Fibroblast of skin of abdomen (primary cell): ENCODE measurements at regions not wholly inside any gene's neighbourhood (a gene's known extent, or its start where the extent isn't known, plus 50 kb on each side); places are given as distances from the start of the nearest gene placed in this dataset.

ENCODE experiments used
- DNase-seq: peaks from one replicate; pipeline ENCODE4 v3.0.0-alpha.2; 2013

- no peak for DNase-seq
Observed at GRCh38 chr1:87225171-87225570, 103.5 kb upstream of the LMO4 start.

- DNase-seq = peak; percentile 99
Observed at GRCh38 chr1:87226341-87226760, 102.3 kb upstream of the LMO4 start.

GRCh38 chr1:87227651-87228050, 101.0 kb upstream of the LMO4 start:
- no peak for DNase-seq

- DNase-seq = no peak
Observed at GRCh38 chr1:87230501-87230900, 98.2 kb upstream of the LMO4 start.

GRCh38 chr1:87231703-87232367, 96.8 kb upstream of the LMO4 start:
- no peak for DNase-seq

- no peak for DNase-seq
Observed at GRCh38 chr1:87236585-87236984, 92.1 kb upstream of the LMO4 start.

GRCh38 chr1:87239997-87240605, 88.6 kb upstream of the LMO4 start:
- no peak for DNase-seq

GRCh38 chr1:87240661-87241285, 87.9 kb upstream of the LMO4 start:
- DNase-seq = no peak

GRCh38 chr1:87242445-87243185, 86.1 kb upstream of the LMO4 start:
- no peak for DNase-seq

GRCh38 chr1:87243573-87243972, 85.1 kb upstream of the LMO4 start:
- peak; percentile 30 for DNase-seq

GRCh38 chr1:87246436-87246835, 82.2 kb upstream of the LMO4 start:
- DNase-seq = no peak

- DNase-seq = no peak
Observed at GRCh38 chr1:87249803-87250202, 78.9 kb upstream of the LMO4 start.

GRCh38 chr1:87250336-87250735, 78.3 kb upstream of the LMO4 start:
- no peak for DNase-seq

GRCh38 chr1:87252406-87252805, 76.3 kb upstream of the LMO4 start:
- DNase-seq = peak; percentile 90

- DNase-seq = no peak
Observed at GRCh38 chr1:87262688-87263087, 66.0 kb upstream of the LMO4 start.

GRCh38 chr1:87263281-87263680, 65.4 kb upstream of the LMO4 start:
- DNase-seq = no peak

GRCh38 chr1:87263785-87264184, 64.9 kb upstream of the LMO4 start:
- DNase-seq = no peak

- DNase-seq = no peak
Observed at GRCh38 chr1:87264976-87265375, 63.7 kb upstream of the LMO4 start.

GRCh38 chr1:87265786-87266185, 62.9 kb upstream of the LMO4 start:
- DNase-seq = no peak

- no peak for DNase-seq
Observed at GRCh38 chr1:87268111-87268510, 60.6 kb upstream of the LMO4 start.

- DNase-seq = no peak
Observed at GRCh38 chr1:87269921-87270320, 58.8 kb upstream of the LMO4 start.

GRCh38 chr1:87273291-87273690, 55.4 kb upstream of the LMO4 start:
- DNase-seq = no peak

- no peak for DNase-seq
Observed at GRCh38 chr1:87274851-87275250, 53.8 kb upstream of the LMO4 start.
